Liver (tissue), 3 donors: ENCODE measurements at regions not wholly inside any gene's neighbourhood (a gene's known extent, or its start where the extent isn't known, plus 50 kb on each side); places are given as distances from the start of the nearest gene placed in this dataset.

Experiments
- CTCF ChIP-seq: fragments of 150-350 bp; IDR thresholded peaks from 2 replicates; pipeline ENCODE4 v1.5.1; 2017; ENCODE audit warnings: improper control_type of control experiment, low read depth, low read length; ENCODE audit not compliant: missing input control
- JUND ChIP-seq, 2 donors: IDR thresholded peaks; 2 replicates each; pipeline ENCODE4 v1.6.1; 2016; ENCODE audit warnings: antibody characterized with exemption in 2 of 2
- donor health status: healthy.
- donor health status: healthy.

- TF ChIP-seq CTCF: no peak
- TF ChIP-seq JUND (IDR thresholded peaks at IDR 0.05): no peak
These were observed 159.1 kb upstream of the USP24 start for GRCh38 chr1:55374216-55374615.
